ENCODE measurements at regions not wholly inside any gene's neighbourhood (a gene's known extent, or its start where the extent isn't known, plus 50 kb on each side); places are given as distances from the start of the nearest gene placed in this dataset.
"Not testable (repeated sequence)": the region's sequence is repeated elsewhere in the genome, so short reads cannot be mapped to it uniquely, and the experiment has no call there.

DNA sequence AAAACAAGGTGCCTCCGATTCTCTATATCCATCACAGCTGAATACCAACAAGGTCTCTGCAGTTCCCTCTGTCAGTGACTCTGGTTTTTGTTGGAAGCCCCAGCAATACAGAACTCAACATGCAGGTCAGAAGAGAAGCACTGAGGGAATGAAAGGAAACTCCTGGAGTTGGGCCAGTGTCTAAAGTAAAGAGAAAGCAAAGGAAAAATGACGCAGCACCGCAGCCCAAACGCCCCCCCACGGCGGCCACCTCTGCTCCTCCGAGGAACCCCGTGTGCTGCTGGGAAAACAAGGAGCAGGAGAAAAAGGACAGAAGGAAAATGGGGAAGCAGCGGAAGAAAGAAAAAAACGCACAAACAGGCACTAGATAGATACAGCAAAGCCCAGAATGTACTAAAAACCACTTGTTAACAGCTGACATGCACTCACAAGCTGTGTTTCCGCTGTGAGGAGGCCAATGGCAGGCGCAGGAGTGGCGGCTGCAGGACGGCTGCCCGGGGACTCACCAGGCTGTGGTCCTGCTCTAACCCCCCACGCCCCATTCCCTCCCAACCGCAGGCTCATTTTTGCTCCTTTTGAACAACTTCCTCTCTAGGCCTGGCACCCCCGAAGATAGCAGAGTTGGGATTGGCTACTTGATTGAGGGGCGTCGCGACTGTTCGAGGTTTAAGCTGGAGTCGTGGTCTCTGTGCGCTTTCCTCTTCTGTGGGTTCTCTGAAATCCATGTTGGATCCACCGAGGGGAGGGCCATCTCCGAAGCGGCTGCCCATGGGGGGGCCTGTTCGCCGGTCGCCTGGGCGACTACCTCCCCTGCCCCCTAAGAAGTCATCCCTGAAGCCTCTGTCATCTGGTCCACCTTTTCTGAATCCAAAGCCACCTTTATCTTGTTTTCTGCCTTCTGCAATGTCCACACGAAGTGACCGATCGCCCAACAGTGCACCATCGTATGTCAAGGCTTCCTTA lies 204.8 kb downstream of the HIBADH start:
- H3K4me3 ChIP-seq (replicated peaks in 1 of 3; ENCODE audit: insufficient read depth in 1 of 3, low read depth in 1 of 3, low read length in 3 of 3); H2AFZ ChIP-seq (ENCODE audit: low read depth, low read length); DNase-seq (ENCODE audit: low read depth, low spot score); H3K4me1 ChIP-seq (ENCODE audit: control insufficient read depth, extremely low read depth, insufficient read depth, low read length); H3K27ac ChIP-seq (ENCODE audit: insufficient read depth, low read depth, low read length); H4K20me1 ChIP-seq (replicated peaks; ENCODE audit: control insufficient read depth, extremely low read depth, insufficient read depth, low read length); POLR2A ChIA-PET; H3K4me2 ChIP-seq (ENCODE audit: insufficient read depth, low read length); dilution Hi-C loops (cut with MboI; ENCODE audit: extremely low pct_ligation_motif_present, low sequenced_read_pairs); intact Hi-C loops (cut with micrococcal nuclease); BruUV-seq (replicated peaks); H3K9ac ChIP-seq (replicated peaks; ENCODE audit: extremely low read depth, insufficient read depth, low read length); CTCF ChIA-PET; H3K9me1 ChIP-seq (replicated peaks; ENCODE audit: control insufficient read depth, extremely low read depth, insufficient read depth, low read length); H3K27me3 ChIP-seq (ENCODE audit: control insufficient read depth in 2 of 2, insufficient read depth in 2 of 2, low read length in 2 of 2); H3K9me3 ChIP-seq (replicated peaks; ENCODE audit: control insufficient read depth, insufficient read depth, low read length); H3K36me3 ChIP-seq (ENCODE audit: control insufficient read depth in 2 of 2, extremely low read depth in 1 of 2, insufficient read depth in 2 of 2, low read length in 2 of 2); FAIRE-seq; H3K79me2 ChIP-seq (ENCODE audit: control insufficient read depth, insufficient read depth, low read length): not testable (repeated sequence)

- Histone ChIP-seq H3K4me1 (ENCODE audit: control insufficient read depth, extremely low read depth, insufficient read depth, low read length) (peaks cover 1% of the 10 kb centered on the region), H3K4me2 (ENCODE audit: insufficient read depth, low read length) (no peak overlapping the region), H3K27me3 (ENCODE audit: control insufficient read depth in 2 of 2, insufficient read depth in 2 of 2, low read length in 2 of 2) (peaks cover 6 to 8% of the 10 kb centered on the region in 2 experiments), H3K79me2 (ENCODE audit: control insufficient read depth, insufficient read depth, low read length) (no peaks in the 10 kb centered on the region), H4K20me1 (replicated peaks; ENCODE audit: control insufficient read depth, extremely low read depth, insufficient read depth, low read length) (no peaks in the 10 kb centered on the region), H3K4me3 (replicated peaks in 1 of 3; ENCODE audit: insufficient read depth in 1 of 3, low read depth in 1 of 3, low read length in 3 of 3) (no peak overlapping the region), H3K9me1 (replicated peaks; ENCODE audit: control insufficient read depth, extremely low read depth, insufficient read depth, low read length) (no peaks in the 10 kb centered on the region), H3K9me3 (replicated peaks; ENCODE audit: control insufficient read depth, insufficient read depth, low read length) (no peaks in the 10 kb centered on the region), H3K36me3 (ENCODE audit: control insufficient read depth in 2 of 2, extremely low read depth in 1 of 2, insufficient read depth in 2 of 2, low read length in 2 of 2) (no peaks in the 10 kb centered on the region), H3K27ac (ENCODE audit: insufficient read depth, low read depth, low read length) (no peak overlapping the region), H2AFZ (ENCODE audit: low read depth, low read length) (no peak overlapping the region), H3K9ac (replicated peaks; ENCODE audit: extremely low read depth, insufficient read depth, low read length) (no peak overlapping the region)
- DNase-seq (ENCODE audit: low read depth, low spot score) = no peak
- intact Hi-C loops (cut with micrococcal nuclease) (no loop called here), dilution Hi-C loops (cut with MboI; ENCODE audit: extremely low pct_ligation_motif_present, low sequenced_read_pairs) (no loop called here)
- no peak for FAIRE-seq
- no peak for TF ChIP-seq POLR2AphosphoS5 (IDR thresholded peaks at IDR 0.05; ENCODE audit: insufficient read depth, low read depth, low read length)
- TF ChIP-seq FOS (IDR thresholded peaks at IDR 0.05; ENCODE audit: borderline replicate concordance, insufficient read depth, low read length) = no peak
- no peak for TF ChIP-seq EZH2 (IDR thresholded peaks at IDR 0.05; ENCODE audit: borderline replicate concordance, low read depth, low read length, severe bottlenecking)
- no peak for TF ChIP-seq MYC (IDR thresholded peaks at IDR 0.05; ENCODE audit: low read depth, low read length)
- no peak for TF ChIP-seq GATA2 (IDR thresholded peaks at IDR 0.05; ENCODE audit: insufficient read depth, insufficient read length, low read depth, low read length)
- TF ChIP-seq, protein P1, sequence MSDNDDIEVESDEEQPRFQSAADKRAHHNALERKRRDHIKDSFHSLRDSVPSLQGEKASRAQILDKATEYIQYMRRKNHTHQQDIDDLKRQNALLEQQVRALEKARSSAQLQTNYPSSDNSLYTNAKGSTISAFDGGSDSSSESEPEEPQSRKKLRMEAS (IDR thresholded peaks at IDR 0.05; ENCODE audit: insufficient read depth, insufficient read length) = no peak
- POLR2A ChIA-PET = no interaction called here
- CTCF ChIA-PET = interaction anchor here (0.6 kb wide), 1 partner anchor 51 kb away, joined by 3 read pairs; no protein-coding TSS in a partner anchor
- no TSS peak for BruUV-seq (replicated peaks)
Observed at GRCh38 chr7:27459021-27459730, 203.5 kb downstream of the HIBADH start.
